MM.1S (cell line): ENCODE measurements at regions not wholly inside any gene's neighbourhood (a gene's known extent, or its start where the extent isn't known, plus 50 kb on each side); places are given as distances from the start of the nearest gene placed in this dataset.

Source experiments
- CTCF ChIP-seq: fragments of 300-600 bp; sonication (generic); IDR thresholded peaks from 2 replicates; pipeline ENCODE4 v1.5.1; 2016; ENCODE audit warnings: antibody characterized with exemption, low read length, mixed read lengths
- EZH2 ChIP-seq: fragments of 300-600 bp; sonication (generic); optimal IDR thresholded peaks from 2 replicates; pipeline ENCODE3; 2017; ENCODE audit warnings: low read depth, mild to moderate bottlenecking, antibody characterized with exemption, low read length, mixed read lengths
- EZH2phosphoT487 ChIP-seq: fragments of 300-600 bp; sonication (generic); IDR thresholded peaks from 2 replicates; pipeline ENCODE4 v1.6.1; 2018; ENCODE audit warnings: antibody characterized with exemption, low read length

GRCh38 chr7:51587604-51588003 is 271.0 kb upstream of the COBL start:
- TF ChIP-seq CTCF (no peak), EZH2 (no peak), EZH2phosphoT487 (no peak)
